MCF 10A (cell line): ENCODE measurements at regions not wholly inside any gene's neighbourhood (a gene's known extent, or its start where the extent isn't known, plus 50 kb on each side); places are given as distances from the start of the nearest gene placed in this dataset.

ENCODE experiments used
- BruUV-seq: library from RNA; stranded (reverse); fragments of 400-500 nt; replicated peaks from 2 replicates; lab custom pipeline; 2021; lab: Mats Ljungman, UMichigan
- CTCF ChIA-PET: fragments of 300-600 bp; sonication (Branson Sonifier 250); formaldehyde crosslinking; extraction: SDS; loops from one replicate; lab custom pipeline; 2021; ENCODE audit warnings: antibody characterized with exemption, inconsistent platforms; lab: Yijun Ruan, JAX
- POLR2A ChIA-PET: fragments of 300-600, 350-650 bp; sonication (Branson Sonifier 250); formaldehyde crosslinking; extraction: SDS; loops from one replicate; lab custom pipeline; 2020; ENCODE audit warnings: antibody characterized with exemption, inconsistent platforms; lab: Yijun Ruan, JAX
- DNase-seq: peaks from one replicate; pipeline ENCODE4 v3.0.0-alpha.2; 2018; ENCODE audit not compliant: unreplicated experiment
- H3K27ac Mint-ChIP-seq: one replicate; pipeline ENCODE4 v1.8.0; 2022; ENCODE audit warnings: mild to moderate bottlenecking, low read depth, mixed read lengths; ENCODE audit not compliant: unreplicated experiment
- H3K27me3 Mint-ChIP-seq: one replicate; pipeline ENCODE4 v1.8.0; 2022; ENCODE audit warnings: mixed read lengths; ENCODE audit not compliant: insufficient read depth, unreplicated experiment
- H3K36me3 Mint-ChIP-seq: one replicate; pipeline ENCODE4 v1.8.0; 2022; ENCODE audit warnings: mild to moderate bottlenecking, moderate library complexity, mixed read lengths; ENCODE audit not compliant: insufficient read depth, unreplicated experiment
- H3K4me1 Mint-ChIP-seq: one replicate; pipeline ENCODE4 v1.8.0; 2022; ENCODE audit warnings: mixed read lengths; ENCODE audit not compliant: insufficient read depth, unreplicated experiment
- H3K4me3 Mint-ChIP-seq: one replicate; pipeline ENCODE4 v1.8.0; 2022; ENCODE audit warnings: mild to moderate bottlenecking, moderate library complexity, mixed read lengths; ENCODE audit not compliant: unreplicated experiment
- H3K9me3 Mint-ChIP-seq: one replicate; pipeline ENCODE4 v1.8.0; 2022; ENCODE audit warnings: mixed read lengths; ENCODE audit not compliant: unreplicated experiment
- CTCF ChIP-seq: fragments of 200-600 bp; IDR thresholded peaks from one replicate; pipeline ENCODE4 v1.8.0; 2022; ENCODE audit warnings: antibody characterized with exemption, mild to moderate bottlenecking; ENCODE audit not compliant: unreplicated experiment
- intact Hi-C: fragments of 100-400 bp; cut with micrococcal nuclease; formaldehyde crosslinking; loops from 2 replicates; pipeline ENCODE4 v1.14.1; 2022

- H3K36me3 Mint-ChIP-seq: no peaks in the 10 kb centered on the region
- ChIA-PET POLR2A (no interaction called here), CTCF (interaction anchor here (0.6 to 3.0 kb wide), 3 partner anchors 15 to 263 kb away, joined by 3 to 16 read pairs (median 5); no protein-coding TSS in a partner anchor)
- no peak for DNase-seq
- peaks cover 79% of the 10 kb centered on the region for H3K27me3 Mint-ChIP-seq
- peaks cover 5% of the 10 kb centered on the region for H3K4me1 Mint-ChIP-seq
- no peak for TF ChIP-seq CTCF
- no peak overlapping the region for H3K27ac Mint-ChIP-seq
- H3K4me3 Mint-ChIP-seq: no peak overlapping the region
- no peaks in the 10 kb centered on the region for H3K9me3 Mint-ChIP-seq
- intact Hi-C loops: no loop called here
- BruUV-seq: no TSS peak
Measured at GRCh38 chr17:77072670-77073069, 68.1 kb upstream of the SEC14L1 start.

- Mint-ChIP-seq H3K36me3 (no peaks in the 10 kb centered on the region), H3K27ac (no peak overlapping the region), H3K9me3 (no peaks in the 10 kb centered on the region), H3K27me3 (peaks cover 75% of the 10 kb centered on the region), H3K4me3 (no peak overlapping the region), H3K4me1 (peaks cover 5% of the 10 kb centered on the region)
- ChIA-PET CTCF (interaction anchor here (0.7 to 1.2 kb wide), 4 partner anchors 9 to 43 kb away, joined by 3 to 5 read pairs (median 4); no protein-coding TSS in a partner anchor), POLR2A (interaction anchor here (1.1 kb wide), 1 partner anchor 50 kb away, joined by 3 read pairs; no protein-coding TSS in a partner anchor)
- DNase-seq: no peak
- no TSS peak for BruUV-seq
- intact Hi-C loops: no loop called here
- no peak for TF ChIP-seq CTCF
Measured at GRCh38 chr17:77074681-77075080, 66.1 kb upstream of the SEC14L1 start.

- BruUV-seq: no TSS peak
- TF ChIP-seq CTCF: no peak
- Mint-ChIP-seq H3K4me1 (peaks cover 5% of the 10 kb centered on the region), H3K36me3 (no peaks in the 10 kb centered on the region), H3K9me3 (no peaks in the 10 kb centered on the region), H3K4me3 (no peak overlapping the region), H3K27me3 (peaks cover 62% of the 10 kb centered on the region), H3K27ac (no peak overlapping the region)
- DNase-seq: no peak
- intact Hi-C loops: no loop called here
- ChIA-PET CTCF (interaction anchor here (0.7 to 0.8 kb wide), 4 partner anchors 20 to 806 kb away, joined by 3 to 4 read pairs (median 3); no protein-coding TSS in a partner anchor), POLR2A (interaction anchor here (0.6 kb wide), 1 partner anchor 424 kb away, joined by 5 read pairs; no protein-coding TSS in a partner anchor)
Measured at GRCh38 chr17:77076124-77076830, 64.5 kb upstream of the SEC14L1 start.

GRCh38 chr17:77083531-77083930, 57.2 kb upstream of the SEC14L1 start:
- H3K4me1 Mint-ChIP-seq: peaks cover 5% of the 10 kb centered on the region
- H3K27me3 Mint-ChIP-seq: no peaks in the 10 kb centered on the region
- no peak overlapping the region for H3K4me3 Mint-ChIP-seq
- CTCF ChIA-PET: interaction anchor here (0.7 to 1.0 kb wide), 3 partner anchors 10 to 161 kb away, joined by 3 to 5 read pairs (median 3); no protein-coding TSS in a partner anchor
- intact Hi-C loops: no loop called here
- no peaks in the 10 kb centered on the region for H3K9me3 Mint-ChIP-seq
- peaks cover under 1% of the 10 kb centered on the region for H3K36me3 Mint-ChIP-seq
- no peak for DNase-seq
- H3K27ac Mint-ChIP-seq: no peak overlapping the region
- no TSS peak for BruUV-seq
- POLR2A ChIA-PET: interaction anchor here (0.7 kb wide), 1 partner anchor 57 kb away, joined by 3 read pairs; the partner anchor contains the start of gene SEC14L1
- TF ChIP-seq CTCF: no peak
